ENCODE measurements at regions not wholly inside any gene's neighbourhood (a gene's known extent, or its start where the extent isn't known, plus 50 kb on each side); places are given as distances from the start of the nearest gene placed in this dataset.

DNA sequence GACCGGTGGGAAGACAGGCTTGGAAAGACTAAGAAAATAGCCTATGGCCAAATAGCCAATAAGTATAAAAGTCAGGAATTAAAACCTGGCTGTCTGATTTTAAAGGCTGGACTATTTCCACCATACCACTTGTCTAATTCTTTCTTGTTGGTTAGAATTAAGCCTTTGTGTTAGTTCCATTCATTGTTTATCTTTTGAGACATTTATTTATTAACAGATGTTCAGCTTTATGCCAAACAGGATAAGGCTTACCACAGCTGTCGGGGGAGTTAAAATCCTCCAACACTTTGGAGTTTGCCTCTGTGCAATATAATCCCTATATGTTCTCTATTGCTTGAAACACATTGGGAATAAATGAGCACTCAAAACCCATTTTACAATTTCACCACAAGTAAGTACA lies 208.3 kb downstream of the TMEM200A start:
- TF ChIP-seq, protein P1, sequence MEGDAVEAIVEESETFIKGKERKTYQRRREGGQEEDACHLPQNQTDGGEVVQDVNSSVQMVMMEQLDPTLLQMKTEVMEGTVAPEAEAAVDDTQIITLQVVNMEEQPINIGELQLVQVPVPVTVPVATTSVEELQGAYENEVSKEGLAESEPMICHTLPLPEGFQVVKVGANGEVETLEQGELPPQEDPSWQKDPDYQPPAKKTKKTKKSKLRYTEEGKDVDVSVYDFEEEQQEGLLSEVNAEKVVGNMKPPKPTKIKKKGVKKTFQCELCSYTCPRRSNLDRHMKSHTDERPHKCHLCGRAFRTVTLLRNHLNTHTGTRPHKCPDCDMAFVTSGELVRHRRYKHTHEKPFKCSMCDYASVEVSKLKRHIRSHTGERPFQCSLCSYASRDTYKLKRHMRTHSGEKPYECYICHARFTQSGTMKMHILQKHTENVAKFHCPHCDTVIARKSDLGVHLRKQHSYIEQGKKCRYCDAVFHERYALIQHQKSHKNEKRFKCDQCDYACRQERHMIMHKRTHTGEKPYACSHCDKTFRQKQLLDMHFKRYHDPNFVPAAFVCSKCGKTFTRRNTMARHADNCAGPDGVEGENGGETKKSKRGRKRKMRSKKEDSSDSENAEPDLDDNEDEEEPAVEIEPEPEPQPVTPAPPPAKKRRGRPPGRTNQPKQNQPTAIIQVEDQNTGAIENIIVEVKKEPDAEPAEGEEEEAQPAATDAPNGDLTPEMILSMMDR (IDR thresholded peaks at IDR 0.05; ENCODE audit: low read depth, low read length), result no peak
- no peak for DNase-seq (ENCODE audit: extremely low read depth, low read depth)

DNA sequence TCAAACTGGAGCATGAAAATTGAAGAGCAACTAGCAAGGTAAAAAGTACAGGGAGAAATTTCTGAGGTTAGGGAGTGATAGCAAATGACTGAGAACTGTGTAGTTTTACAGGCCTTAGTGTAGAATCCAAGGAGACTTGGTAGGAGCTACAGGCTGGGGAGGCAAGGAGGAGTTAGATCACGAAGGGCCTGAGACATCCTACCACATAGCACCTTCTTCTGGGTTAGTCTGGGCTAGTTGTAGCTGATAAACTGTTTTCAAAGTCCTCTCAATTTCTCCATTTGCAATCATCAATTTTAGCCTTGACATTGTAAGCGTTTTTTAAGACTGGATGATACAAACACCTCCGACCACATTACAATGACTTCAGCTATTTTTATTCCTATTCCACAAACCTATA lies 209.7 kb downstream of the TMEM200A start:
- DNase-seq (ENCODE audit: extremely low read depth, low read depth), result no peak
- TF ChIP-seq, protein P1 (IDR thresholded peaks at IDR 0.05; ENCODE audit: low read depth, low read length), result no peak

DNA sequence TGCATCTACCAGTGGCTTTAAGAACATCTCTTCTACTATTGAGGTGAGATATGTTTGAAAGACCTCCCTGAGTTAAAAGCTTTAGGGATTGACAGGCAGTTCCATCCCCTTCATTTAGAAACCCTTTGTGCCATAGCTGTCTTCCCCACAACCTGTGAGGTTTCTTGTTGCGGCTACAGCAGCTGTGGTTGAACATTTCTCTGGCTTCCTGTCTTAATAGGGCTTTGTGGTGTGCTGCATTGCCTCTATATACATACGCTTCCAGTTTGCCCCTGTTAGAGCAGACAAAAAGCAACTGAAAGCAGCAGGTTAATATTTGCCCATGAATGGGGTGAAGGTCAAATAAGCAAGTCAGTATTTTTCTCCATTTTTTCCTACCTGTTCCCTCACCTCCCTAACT lies 210.2 kb downstream of the TMEM200A start:
- TF ChIP-seq, protein P1 (IDR thresholded peaks at IDR 0.05; ENCODE audit: low read depth, low read length), result no peak
- DNase-seq (ENCODE audit: extremely low read depth, low read depth), result no peak

DNA sequence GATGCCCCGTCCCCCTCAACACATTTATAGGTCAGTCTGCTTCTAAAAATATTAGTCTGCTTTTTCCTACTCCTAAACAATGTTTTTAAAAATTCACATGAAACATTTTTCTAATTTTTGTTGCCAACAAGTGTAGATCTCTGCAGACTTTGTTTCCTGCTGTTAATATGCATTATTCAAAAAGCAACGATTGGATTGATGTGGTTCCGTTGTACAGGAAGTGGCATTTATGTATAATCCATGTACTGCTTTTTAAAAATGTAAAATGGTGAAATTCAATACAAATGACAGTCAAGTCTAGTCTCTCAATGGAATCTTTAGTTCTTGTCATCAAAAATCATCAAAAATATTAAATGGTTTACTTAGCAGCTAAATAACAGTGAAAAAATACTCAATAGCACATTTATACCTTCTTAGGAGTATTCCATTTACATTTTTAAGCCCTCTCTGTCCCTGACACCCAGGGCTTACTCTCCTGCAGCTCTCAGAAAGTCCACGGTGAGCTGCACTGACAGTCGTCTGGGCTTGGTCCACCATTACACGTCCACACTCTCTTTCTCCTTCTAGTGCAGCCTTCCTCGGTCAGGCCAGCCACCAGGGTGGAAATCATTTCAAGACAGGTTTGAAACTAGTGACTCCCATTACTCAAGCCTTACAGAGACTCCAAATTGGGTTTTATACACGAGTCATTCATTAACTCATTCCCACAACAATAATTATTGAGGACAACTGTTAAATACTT lies 211.5 kb downstream of the TMEM200A start:
- DNase-seq (ENCODE audit: extremely low read depth, low read depth), result no peak
- TF ChIP-seq, protein P1 (IDR thresholded peaks at IDR 0.05; ENCODE audit: low read depth, low read length), result no peak

DNA sequence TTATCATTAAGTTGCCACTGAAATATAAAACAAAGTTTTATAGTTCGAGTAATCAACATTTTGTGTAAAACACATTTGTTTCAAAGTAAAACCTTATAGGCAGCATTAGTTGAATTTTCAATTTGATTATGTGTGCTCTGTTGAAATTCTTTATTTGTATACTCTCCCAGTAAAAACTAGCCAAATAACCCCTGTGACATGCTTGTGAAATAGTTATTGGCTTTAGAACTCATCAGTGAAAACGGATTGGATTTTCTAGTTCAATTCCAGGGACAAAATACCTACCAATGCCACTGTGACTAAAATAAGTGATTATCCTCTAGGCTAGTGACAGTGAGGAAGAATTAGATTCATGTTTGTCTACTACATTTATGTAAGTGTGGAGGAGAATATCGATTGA lies 212.9 kb downstream of the TMEM200A start:
- DNase-seq (ENCODE audit: extremely low read depth, low read depth), result no peak
- TF ChIP-seq, protein P1 (IDR thresholded peaks at IDR 0.05; ENCODE audit: low read depth, low read length), result no peak

DNA sequence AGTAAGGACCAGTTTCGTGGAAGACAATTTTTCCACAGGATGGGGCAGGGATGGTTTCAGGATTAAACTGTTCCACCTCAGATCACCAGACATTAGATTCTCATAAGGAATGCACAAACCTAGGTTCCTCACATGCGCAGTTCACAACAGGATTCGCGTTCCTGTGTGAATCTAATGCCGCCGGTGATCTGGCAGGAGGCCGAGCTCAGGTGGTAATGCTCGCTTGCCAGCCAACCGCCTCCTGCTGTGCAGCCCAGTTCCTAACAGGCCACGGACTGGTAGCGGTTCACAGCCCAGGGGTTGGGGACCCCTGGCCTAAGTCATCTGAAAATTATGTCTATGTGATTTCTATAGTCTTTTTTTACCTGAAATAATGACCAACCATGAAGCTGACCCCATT lies 217.5 kb downstream of the TMEM200A start:
- TF ChIP-seq, protein P1 (IDR thresholded peaks at IDR 0.05; ENCODE audit: low read depth, low read length), result no peak

DNA sequence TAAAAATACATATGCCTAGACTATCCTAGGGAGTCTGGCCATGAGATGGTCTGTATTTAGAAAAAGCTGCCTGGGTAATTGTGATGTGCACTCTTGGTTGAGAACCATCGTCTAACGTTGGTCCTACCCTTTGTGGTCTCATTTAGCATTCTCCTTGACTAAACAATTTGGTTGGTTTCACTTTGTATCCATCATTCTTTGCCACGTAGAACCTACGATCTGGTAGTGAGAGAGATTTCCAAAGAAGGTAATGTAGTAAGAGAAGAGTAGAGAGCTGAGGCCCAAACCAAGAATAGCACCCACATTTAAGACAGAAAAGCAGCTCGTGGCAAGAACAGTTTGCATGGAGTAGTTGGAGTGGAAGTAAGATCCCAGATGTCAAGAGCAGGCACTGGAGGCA lies 219.8 kb downstream of the TMEM200A start:
- TF ChIP-seq, protein P1 (IDR thresholded peaks at IDR 0.05; ENCODE audit: low read depth, low read length), result no peak
- DNase-seq (ENCODE audit: extremely low read depth, low read depth), result no peak

More for the DNA sequence above, 217.5 kb downstream of the TMEM200A start:
- DNase-seq (ENCODE audit: extremely low read depth, low read depth), result no peak
